SHP77 treated with DMSO at 0.1 percent for 48 hours (cell line): ENCODE measurements at regions not wholly inside any gene's neighbourhood (a gene's known extent, or its start where the extent isn't known, plus 50 kb on each side); places are given as distances from the start of the nearest gene placed in this dataset.

ENCODE experiments used
- DNase-seq: peaks from one replicate; lab custom pipeline; 2025; lab: John Stamatoyannopoulos, UW

DNA sequence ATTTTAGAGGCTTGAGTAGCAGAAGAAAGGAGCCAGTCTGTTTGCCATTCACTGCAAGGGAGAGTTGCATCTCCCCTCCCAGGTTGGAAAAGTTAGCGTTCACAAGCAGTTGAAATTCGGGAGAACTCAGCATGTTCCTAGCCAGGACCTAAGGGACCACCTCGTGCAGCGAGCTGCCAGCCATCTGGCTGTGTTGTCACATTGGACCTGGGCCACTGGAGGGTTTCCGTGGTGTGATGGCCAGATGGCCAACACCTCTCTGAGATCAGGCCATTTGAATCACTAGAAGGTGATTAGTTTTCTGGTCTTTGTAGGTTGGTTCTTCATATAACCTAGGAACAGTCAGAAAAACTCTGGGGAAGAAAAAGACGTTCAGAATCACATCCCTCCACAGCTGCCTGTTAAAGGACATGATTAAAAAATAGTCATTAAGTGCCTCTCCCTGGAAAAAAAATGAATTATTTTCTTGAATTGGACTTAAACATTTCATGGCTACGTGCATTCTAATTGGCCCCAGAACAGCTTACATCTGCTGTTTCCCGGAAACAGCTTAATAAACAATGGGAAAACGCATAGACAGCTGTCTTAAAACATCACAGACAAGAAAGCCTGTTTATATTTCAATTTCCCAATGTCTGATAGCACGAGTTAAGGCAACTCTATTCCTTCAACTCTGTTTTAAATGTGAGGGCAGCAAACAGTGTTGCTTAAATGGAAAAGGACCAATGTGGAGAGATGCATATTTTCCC, 303.9 kb downstream of the TENT4A start:
- DNase-seq, result no peak

DNA sequence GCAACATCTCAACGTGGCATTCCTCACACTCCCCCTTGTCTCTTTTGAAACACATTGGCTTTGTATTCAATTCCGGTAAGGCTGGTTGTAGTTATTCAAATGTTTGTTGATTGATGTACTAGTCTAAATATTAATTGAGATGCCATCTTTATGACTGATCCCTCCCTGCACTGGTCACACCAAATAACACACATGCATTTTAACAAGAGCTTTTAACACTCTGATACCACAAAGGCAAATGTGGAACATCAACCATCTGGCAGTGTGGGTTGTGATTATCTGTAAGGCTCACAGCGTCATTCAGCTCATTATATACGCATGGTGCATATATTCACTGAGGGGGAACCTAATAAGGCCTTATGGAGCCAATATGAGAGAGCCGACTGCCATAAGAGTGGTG, 305.0 kb downstream of the TENT4A start:
- DNase-seq, result no peak

- no peak for DNase-seq
These were observed 305.4 kb downstream of the TENT4A start for GRCh38 chr5:7018601-7019000.

DNA sequence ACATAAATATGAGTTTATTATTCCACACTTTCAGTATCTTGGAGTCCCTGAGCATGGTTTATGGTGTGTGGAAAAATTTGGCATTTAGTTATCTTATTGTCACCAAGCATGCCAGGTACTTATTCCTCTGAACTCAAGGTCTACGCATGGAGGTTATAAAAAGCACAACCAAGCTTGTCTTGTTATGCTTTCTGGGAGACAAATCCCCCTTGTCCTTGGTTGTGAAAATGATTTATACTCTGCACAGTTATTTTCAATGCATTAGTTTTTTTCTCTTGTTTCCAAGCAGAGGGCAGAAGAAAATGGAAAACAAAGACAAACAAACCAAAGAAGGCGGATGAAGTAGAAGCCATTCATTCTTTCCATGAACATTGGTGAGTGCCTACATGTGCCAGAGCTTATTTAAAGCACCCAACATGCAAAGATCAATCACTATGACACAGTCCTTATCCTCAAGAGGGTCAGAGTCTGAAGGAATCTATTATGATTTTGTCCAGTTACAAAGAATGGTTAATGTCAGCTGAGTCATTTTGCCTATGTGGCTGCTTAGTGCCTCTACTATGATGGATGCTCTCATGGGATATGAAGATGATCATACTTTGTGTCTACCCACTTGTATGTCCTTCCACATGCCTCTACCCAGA, 323.1 kb downstream of the TENT4A start:
- DNase-seq, result no peak

DNA sequence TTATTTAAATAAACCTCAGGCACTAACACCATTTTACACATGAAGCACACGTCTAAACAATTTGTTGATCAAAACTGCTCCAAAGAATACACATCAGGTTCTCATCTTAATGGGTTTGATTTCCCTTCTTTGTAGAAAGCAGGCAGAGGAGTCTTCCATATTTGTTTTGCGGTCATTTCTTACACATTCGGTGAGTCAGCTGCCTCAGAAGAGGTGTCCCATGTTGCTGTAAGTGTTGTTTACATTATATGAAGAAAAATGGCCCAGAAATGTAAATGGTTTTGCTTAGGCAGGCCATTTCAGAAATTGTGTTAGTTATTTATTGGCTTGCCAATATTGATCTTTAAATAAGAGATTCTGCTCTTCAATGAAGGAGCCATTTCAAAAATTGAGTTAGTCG, 325.8 kb downstream of the TENT4A start:
- DNase-seq, result no peak

- DNase-seq, result no peak
These were observed 326.9 kb downstream of the TENT4A start for GRCh38 chr5:7040111-7040510.

- DNase-seq, result no peak
These were observed 330.6 kb downstream of the TENT4A start for GRCh38 chr5:7043797-7044196.

DNA sequence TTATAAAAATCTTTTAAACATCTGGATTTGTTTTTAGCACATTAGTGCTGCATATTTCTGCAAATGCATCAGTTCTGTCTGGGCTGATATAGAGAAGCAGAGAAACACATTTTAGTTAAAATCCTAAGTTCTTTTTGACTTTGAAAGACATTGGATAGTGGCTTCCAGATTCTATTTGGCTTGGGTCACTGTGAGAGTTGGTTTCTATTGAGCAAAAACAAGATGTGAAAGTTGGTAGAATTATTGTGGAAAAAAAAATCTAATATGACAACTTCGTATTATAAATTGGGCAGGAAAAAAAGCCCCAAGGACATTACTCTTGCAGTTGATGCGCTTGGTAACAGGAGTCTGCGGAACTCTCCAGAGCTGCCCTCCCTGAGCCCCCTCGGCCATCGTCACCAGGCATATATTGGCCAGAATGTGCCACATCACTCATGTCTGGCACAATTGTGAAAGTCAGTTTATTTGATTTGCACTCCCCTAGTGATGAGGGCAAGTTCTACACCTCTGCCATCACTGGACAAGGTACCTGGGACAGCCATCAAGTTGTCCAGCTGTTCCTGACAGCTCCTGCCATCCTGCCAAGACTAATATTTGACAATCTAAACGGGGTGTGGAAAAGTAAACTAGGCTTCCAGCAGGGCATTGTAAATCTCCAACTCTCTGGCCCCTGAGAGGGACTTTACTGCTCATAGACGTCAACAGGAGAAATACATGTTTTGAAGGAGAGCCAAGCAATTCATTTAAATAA, 334.5 kb downstream of the TENT4A start:
- peak; percentile 84 for DNase-seq

- DNase-seq, result no peak
These were observed 337.8 kb downstream of the TENT4A start for GRCh38 chr5:7050986-7051385.

DNA sequence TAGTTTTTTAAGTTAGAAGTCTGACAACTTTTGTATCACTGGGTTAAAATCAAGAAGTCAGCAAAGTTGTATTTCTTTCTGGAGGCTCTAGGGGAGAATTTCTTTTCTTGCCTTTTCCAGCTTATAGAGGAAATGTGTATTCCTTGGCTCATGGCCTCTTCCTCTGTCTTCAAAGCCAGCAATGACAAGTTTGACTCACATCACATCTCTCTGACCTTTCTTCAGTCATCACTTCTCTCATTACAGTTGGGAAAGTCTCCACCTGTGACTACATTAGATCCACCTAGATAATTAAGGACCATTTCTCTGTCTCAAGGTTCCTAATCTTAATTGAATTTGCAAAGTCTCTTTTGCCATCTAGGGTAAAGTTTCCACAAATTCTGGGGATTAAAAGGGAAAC, 339.9 kb downstream of the TENT4A start:
- DNase-seq, result no peak

DNA sequence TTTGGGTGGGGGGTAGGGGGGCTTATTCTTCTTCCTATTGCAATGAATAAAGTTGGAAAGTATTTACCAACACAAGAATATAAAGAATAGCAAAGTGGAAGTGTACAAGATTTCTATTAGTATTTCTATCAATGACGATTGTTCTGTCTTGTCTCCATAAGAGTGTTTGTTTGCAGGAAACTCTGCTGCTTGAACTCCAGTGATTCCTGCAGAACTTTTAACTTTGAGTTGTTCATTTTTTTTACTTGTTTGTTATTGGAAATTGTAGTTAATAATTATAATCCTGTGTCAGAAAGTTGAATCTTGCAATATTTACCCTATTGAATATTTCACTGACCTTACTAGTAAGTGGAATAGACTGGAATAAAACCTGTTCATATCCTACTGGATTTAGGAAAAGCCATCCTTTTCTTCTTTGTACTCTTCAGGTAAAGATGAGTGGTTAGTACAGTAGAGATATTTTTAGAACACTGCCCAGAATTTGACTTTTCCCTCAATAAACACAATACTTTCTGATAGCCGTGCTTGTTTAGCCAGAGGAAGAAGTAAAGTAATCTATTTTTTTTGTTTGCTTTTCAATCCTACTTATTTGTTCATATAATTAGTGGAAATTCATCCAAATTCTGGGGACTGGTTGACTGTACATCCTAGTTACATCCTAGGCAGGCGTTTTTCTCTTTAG, 340.4 kb downstream of the TENT4A start:
- DNase-seq, result no peak

DNA sequence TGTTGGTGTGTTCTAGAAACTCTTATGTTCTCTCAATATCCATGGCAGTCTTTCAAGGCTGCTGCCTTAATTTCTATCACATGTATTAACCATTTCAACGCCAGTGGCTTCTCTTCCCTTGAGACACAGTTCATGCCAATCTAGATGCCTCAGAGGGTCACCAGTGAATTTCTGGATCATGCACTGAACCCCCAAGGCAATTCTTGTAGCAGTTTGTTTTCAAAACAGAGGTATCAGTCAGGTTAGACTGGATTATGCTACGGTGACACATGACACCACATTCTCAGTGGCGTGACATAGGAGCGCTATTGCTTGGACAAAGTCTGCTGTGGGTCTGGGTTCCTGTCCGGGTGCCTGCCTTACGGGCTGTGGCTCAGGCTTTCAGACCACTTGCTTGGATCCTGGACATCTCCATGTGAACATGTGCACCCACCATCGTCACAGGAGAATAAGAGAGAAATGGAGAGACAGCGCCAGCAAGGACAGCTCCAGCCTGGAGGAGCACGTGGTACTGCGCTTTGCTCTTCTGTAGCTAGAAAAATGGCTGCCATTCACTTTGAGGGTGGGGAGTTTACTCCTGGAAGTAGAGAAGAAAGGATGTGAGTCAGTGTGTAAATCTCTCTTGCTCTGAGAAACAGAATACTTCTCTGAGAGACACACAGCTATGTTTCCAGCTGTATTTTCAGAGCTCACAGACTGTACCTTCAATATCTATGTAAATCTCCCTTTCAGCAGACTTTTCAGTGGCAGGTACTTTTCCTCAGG, 329.3 kb upstream of the ADCY2 start:
- DNase-seq, result no peak

- DNase-seq, result no peak
These were observed 327.8 kb upstream of the ADCY2 start for GRCh38 chr5:7068156-7068555.

- no peak for DNase-seq
These were observed 327.0 kb upstream of the ADCY2 start for GRCh38 chr5:7068899-7069298.

GRCh38 chr5:7072188-7072587, 323.8 kb upstream of the ADCY2 start:
- no peak for DNase-seq

- DNase-seq, result no peak
These were observed 322.3 kb upstream of the ADCY2 start for GRCh38 chr5:7073666-7074065.

DNA sequence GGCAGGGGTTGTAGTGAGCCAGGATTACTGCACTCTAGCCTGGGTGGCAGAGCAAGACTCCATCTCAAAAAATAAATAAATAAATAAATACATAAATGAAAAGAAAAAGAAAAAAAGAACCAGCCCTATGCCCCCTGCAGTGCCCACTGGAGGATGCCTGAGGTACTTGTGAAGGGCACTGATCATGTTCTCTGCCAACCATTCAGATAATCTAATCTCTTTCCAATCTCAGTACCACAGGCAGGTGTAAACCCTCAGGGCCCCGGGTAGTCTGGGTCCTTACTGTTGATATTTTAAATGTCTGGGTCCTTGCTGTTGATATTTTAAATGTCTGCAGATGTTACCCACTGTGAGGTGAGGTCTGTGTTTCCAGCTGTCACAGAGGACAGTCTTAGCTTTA, 321.8 kb upstream of the ADCY2 start:
- DNase-seq, result no peak

GRCh38 chr5:7075470-7075869, 320.5 kb upstream of the ADCY2 start:
- no peak for DNase-seq

- no peak for DNase-seq
These were observed 317.8 kb upstream of the ADCY2 start for GRCh38 chr5:7078101-7078500.

- DNase-seq, result peak; percentile 32
These were observed 317.0 kb upstream of the ADCY2 start for GRCh38 chr5:7078901-7079300.

DNA sequence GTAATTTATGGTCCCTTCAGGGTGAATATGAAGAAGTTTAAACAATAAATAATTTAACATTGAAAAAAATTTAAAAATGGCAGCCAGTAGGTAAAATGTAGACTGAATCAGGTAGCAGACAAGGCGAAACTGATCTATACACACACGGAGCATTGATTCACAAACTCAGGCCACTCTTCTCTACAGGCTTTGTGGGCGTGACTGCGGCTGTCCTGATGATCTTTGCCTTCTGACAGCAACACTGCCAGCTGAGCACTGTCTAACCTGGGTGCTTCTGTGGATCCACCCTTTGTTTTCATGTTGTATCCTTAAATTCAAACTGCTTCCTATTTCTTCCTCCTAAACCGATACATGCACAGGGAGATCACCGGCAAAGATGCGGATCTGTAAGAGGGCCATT, 315.4 kb upstream of the ADCY2 start:
- DNase-seq, result no peak
